Sigmoid colon (tissue), 6 donors: ENCODE measurements at regions not wholly inside any gene's neighbourhood (a gene's known extent, or its start where the extent isn't known, plus 50 kb on each side); places are given as distances from the start of the nearest gene placed in this dataset.

Experiments
- DNase-seq: peaks from one replicate; pipeline ENCODE4 v3.0.0-alpha.2; 2019
- H3K27ac ChIP-seq, 4 donors: fragments of 200-600 bp; sonication (generic); one replicate each; pipeline ENCODE4 v1.5.1; 2016 to 2019; ENCODE audit warnings: mild to moderate bottlenecking in 1 of 4
- H3K27me3 ChIP-seq, 3 donors: fragments of 200-600 bp; sonication (generic); one replicate each; pipeline ENCODE4 v1.5.1; 2019; ENCODE audit warnings: mild to moderate bottlenecking in 1 of 3
- H3K36me3 ChIP-seq, 4 donors: fragments of 200-600 bp; sonication (generic); one replicate each; pipeline ENCODE4 v1.5.1; 2016 to 2019
- H3K4me1 ChIP-seq, 4 donors: fragments of 200-600 bp; sonication (generic); one replicate each; pipeline ENCODE4 v1.5.1; 2017 to 2019
- H3K4me3 ChIP-seq, 4 donors: fragments of 200-600 bp; sonication (generic); one replicate each; pipeline ENCODE4 v1.5.1; 2017 to 2019; ENCODE audit warnings: mild to moderate bottlenecking in 2 of 4, moderate library complexity in 1 of 4
- H3K9me3 ChIP-seq, 4 donors: fragments of 200-600 bp in 3 of 4; sonication (generic) in 3 of 4; one replicate each; pipeline versions ENCODE4 v1.5.1 to v1.6.1; 2013 to 2019
- EP300 ChIP-seq, 4 donors: sonication (generic); formaldehyde crosslinking; IDR thresholded peaks; one replicate each; pipeline ENCODE4 v1.6.1; 2017; ENCODE audit warnings: antibody characterized with exemption in 4 of 4
- POLR2A ChIP-seq, 2 donors: fragments of 450-650 bp; IDR thresholded peaks; one replicate each; pipeline ENCODE4 v1.6.1; 2016; ENCODE audit warnings: antibody characterized with exemption in 2 of 2, mild to moderate bottlenecking in 2 of 2, moderate library complexity in 2 of 2
- POLR2AphosphoS5 ChIP-seq, 4 donors: sonication (generic); formaldehyde crosslinking; IDR thresholded peaks; one replicate each; pipeline ENCODE4 v1.6.1; 2017; ENCODE audit warnings: antibody characterized with exemption in 4 of 4
- WGBS, 2 donors: extraction: QIAGEN DNeasy Blood & Tissue Kit; methylation state at CpG; one replicate each; pipeline ENCODE4 v1.1.7; 2013; 5-methylcytosine and 5-hydroxymethylcytosine counted together
- intact Hi-C: fragments of 100-400 bp; cut with DNase I; formaldehyde crosslinking; loops from one replicate; pipeline ENCODE4 v1.15.1; 2023
- TF ChIP-seq, protein P1 (sequence below), 4 experiments: fragments of 450-650 bp in 3 of 4; fragments of 200-600 bp in 1 of 4; IDR thresholded peaks; one replicate each; pipeline ENCODE4 v1.5.1; 2016 to 2019; ENCODE audit warnings: antibody characterized with exemption in 4 of 4, mild to moderate bottlenecking in 3 of 4, moderate library complexity in 2 of 4
- donor health status: healthy with polysubstance abuse.
- donor health status: healthy.

DNA sequence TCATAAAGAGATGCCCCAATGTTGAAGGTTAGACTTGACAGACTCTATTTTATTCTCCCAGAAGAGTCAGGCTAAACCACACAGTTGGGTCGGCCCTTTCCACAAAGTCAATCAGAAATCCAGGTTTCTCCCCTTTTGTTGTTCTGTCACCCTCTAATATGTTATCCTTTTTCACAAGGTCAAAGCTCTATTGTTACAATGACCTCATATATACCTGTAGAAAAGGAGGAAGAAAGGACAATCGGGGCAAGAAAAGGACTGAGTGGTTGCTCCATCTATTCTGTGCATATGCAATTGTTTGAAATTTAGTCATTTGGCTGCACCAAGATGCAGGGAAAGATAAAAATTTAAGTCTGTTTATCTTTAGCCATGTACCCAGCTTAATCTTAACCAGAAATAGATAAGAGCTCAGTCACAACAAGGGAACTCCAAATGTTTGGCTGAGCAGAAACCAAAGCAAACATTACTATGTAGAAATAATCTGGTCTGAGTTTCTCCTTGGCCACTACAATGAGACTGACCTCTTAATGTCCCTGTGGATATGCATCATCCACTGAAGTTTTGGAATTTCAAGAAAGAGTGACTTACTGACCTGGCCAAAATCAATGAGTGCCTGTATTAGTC, 503.7 kb downstream of the GALC start:
- WGBS, 2 donors: 68 to 76% methylated on average over 2 of the region's 2 CpGs
- no peaks in the 10 kb centered on the region for H3K9me3 ChIP-seq
- no peak overlapping the region for H3K27ac ChIP-seq
- intact Hi-C loops: no loop called here
- TF ChIP-seq EP300 (IDR thresholded peaks at IDR 0.05) (no peak), POLR2A (IDR thresholded peaks at IDR 0.05) (no peak), POLR2AphosphoS5 (IDR thresholded peaks at IDR 0.05) (no peak)
- TF ChIP-seq, protein P1, sequence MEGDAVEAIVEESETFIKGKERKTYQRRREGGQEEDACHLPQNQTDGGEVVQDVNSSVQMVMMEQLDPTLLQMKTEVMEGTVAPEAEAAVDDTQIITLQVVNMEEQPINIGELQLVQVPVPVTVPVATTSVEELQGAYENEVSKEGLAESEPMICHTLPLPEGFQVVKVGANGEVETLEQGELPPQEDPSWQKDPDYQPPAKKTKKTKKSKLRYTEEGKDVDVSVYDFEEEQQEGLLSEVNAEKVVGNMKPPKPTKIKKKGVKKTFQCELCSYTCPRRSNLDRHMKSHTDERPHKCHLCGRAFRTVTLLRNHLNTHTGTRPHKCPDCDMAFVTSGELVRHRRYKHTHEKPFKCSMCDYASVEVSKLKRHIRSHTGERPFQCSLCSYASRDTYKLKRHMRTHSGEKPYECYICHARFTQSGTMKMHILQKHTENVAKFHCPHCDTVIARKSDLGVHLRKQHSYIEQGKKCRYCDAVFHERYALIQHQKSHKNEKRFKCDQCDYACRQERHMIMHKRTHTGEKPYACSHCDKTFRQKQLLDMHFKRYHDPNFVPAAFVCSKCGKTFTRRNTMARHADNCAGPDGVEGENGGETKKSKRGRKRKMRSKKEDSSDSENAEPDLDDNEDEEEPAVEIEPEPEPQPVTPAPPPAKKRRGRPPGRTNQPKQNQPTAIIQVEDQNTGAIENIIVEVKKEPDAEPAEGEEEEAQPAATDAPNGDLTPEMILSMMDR (IDR thresholded peaks at IDR 0.05): no peak
- no peak overlapping the region for H3K4me3 ChIP-seq
- no peaks in the 10 kb centered on the region for H3K36me3 ChIP-seq
- H3K27me3 ChIP-seq: no peaks in the 10 kb centered on the region
- no peak for DNase-seq
- H3K4me1 ChIP-seq: no peaks in the 10 kb centered on the region

GRCh38 chr14:87483271-87484260, 509.4 kb downstream of the GALC start:
- no peak overlapping the region for H3K4me3 ChIP-seq
- no peaks in the 10 kb centered on the region for H3K36me3 ChIP-seq
- no peak for TF ChIP-seq EP300 (IDR thresholded peaks at IDR 0.05)
- TF ChIP-seq POLR2AphosphoS5 (IDR thresholded peaks at IDR 0.05): no peak
- TF ChIP-seq, protein P1 (IDR thresholded peaks at IDR 0.05): no peak
- no peak for TF ChIP-seq POLR2A (IDR thresholded peaks at IDR 0.05)
- no peaks in the 10 kb centered on the region for H3K27me3 ChIP-seq
- intact Hi-C loops: no loop called here
- H3K4me1 ChIP-seq: no peaks in the 10 kb centered on the region
- no peak for DNase-seq
- no peaks in the 10 kb centered on the region for H3K9me3 ChIP-seq
- 80 to 83% methylated on average over 8 of the region's 8 CpGs for WGBS, 2 donors
- H3K27ac ChIP-seq: no peak overlapping the region

DNA sequence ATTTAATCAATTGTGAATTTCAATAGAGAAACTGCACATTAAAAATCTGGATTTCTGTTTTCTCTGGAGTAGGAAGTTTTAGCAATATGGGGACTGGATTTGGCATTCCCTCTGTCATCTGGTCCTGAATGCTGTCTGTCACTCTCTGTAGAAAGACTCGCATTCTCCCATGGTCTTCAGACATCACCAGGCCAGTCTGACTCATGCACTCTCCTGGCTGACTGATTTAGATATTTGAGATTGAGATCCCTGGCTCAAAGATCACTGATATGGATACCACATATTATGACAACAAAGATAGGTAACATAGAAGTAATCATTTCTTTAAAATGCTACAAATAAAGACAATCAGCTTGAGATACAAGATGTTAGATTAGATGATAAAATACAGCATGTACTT, 524.5 kb downstream of the GALC start:
- H3K9me3 ChIP-seq: peaks cover 0 to 3% (median 0%) of the 10 kb centered on the region in 4 donors
- TF ChIP-seq POLR2A (IDR thresholded peaks at IDR 0.05) (no peak), POLR2AphosphoS5 (IDR thresholded peaks at IDR 0.05) (no peak), EP300 (IDR thresholded peaks at IDR 0.05) (no peak)
- TF ChIP-seq, protein P1 (IDR thresholded peaks at IDR 0.05): no peak
- H3K27me3 ChIP-seq: no peaks in the 10 kb centered on the region
- no peaks in the 10 kb centered on the region for H3K36me3 ChIP-seq
- 86 to 93% methylated on average over 1 of the region's 1 CpG for WGBS, 2 donors
- no peak for DNase-seq
- intact Hi-C loops: no loop called here
- no peaks in the 10 kb centered on the region for H3K4me1 ChIP-seq
- no peak overlapping the region for H3K27ac ChIP-seq
- no peak overlapping the region for H3K4me3 ChIP-seq

GRCh38 chr14:87467578-87467977, 525.4 kb downstream of the GALC start:
- DNase-seq: no peak
- no peak overlapping the region for H3K27ac ChIP-seq
- H3K36me3 ChIP-seq: no peaks in the 10 kb centered on the region
- H3K9me3 ChIP-seq: peaks cover 0 to 3% (median 0%) of the 10 kb centered on the region in 4 donors
- no peaks in the 10 kb centered on the region for H3K27me3 ChIP-seq
- no peaks in the 10 kb centered on the region for H3K4me1 ChIP-seq
- 78 to 82% methylated on average over 1 of the region's 1 CpG for WGBS, 2 donors
- TF ChIP-seq POLR2AphosphoS5 (IDR thresholded peaks at IDR 0.05) (no peak), EP300 (IDR thresholded peaks at IDR 0.05) (no peak), POLR2A (IDR thresholded peaks at IDR 0.05) (no peak)
- TF ChIP-seq, protein P1 (IDR thresholded peaks at IDR 0.05): no peak
- H3K4me3 ChIP-seq: no peak overlapping the region
- intact Hi-C loops: no loop called here
